Transverse colon (tissue), 4 donors: ENCODE measurements at regions not wholly inside any gene's neighbourhood (a gene's known extent, or its start where the extent isn't known, plus 50 kb on each side); places are given as distances from the start of the nearest gene placed in this dataset.

Experiments used
- DNase-seq: peaks from one replicate; pipeline ENCODE4 v3.0.0-alpha.2; 2019
- H3K27ac ChIP-seq, 4 donors: fragments of 200-600 bp; sonication (generic); 2 replicates each; pipeline ENCODE4 v1.5.1; 2016 to 2018; ENCODE audit warnings: inconsistent platforms in 4 of 4
- H3K27me3 ChIP-seq: fragments of 200-600 bp; sonication (generic); 2 replicates; pipeline ENCODE4 v1.5.1; 2017; ENCODE audit warnings: inconsistent platforms
- H3K36me3 ChIP-seq, 4 donors: fragments of 200-600 bp; sonication (generic); 2 replicates each; pipeline ENCODE4 v1.5.1; 2017 to 2019; ENCODE audit warnings: inconsistent platforms in 4 of 4
- H3K4me1 ChIP-seq, 4 donors: fragments of 200-600 bp; sonication (generic); 2 replicates each; pipeline ENCODE4 v1.5.1; 2017 to 2020; ENCODE audit warnings: inconsistent platforms in 4 of 4
- H3K4me3 ChIP-seq, 4 donors: fragments of 200-600 bp; sonication (generic); 1 replicate in 1 of 4; 2 replicates in 3 of 4; pipeline versions ENCODE4 v1.5.1 to v1.6.1; 2017 to 2019; ENCODE audit warnings: inconsistent platforms in 4 of 4
- H3K9me3 ChIP-seq, 2 donors: fragments of 200-600 bp; sonication (generic); 2 replicates each; pipeline ENCODE4 v1.5.1; 2017 to 2019; ENCODE audit warnings: inconsistent platforms in 2 of 2
- CTCF ChIP-seq, 5 experiments: fragments of 200-600 bp in 3 of 5; fragments of 450-650 bp in 2 of 5; sonication (generic) in 3 of 5; IDR thresholded peaks; 1 replicate in 2 of 5; 2 replicates in 3 of 5; pipeline ENCODE4 v1.5.1; 2016 to 2017; ENCODE audit warnings: antibody characterized with exemption in 5 of 5, inconsistent platforms in 3 of 5, mild to moderate bottlenecking in 2 of 5, moderate library complexity in 1 of 5
- EP300 ChIP-seq: sonication (generic); formaldehyde crosslinking; IDR thresholded peaks from one replicate; pipeline ENCODE4 v1.6.1; 2017; ENCODE audit warnings: antibody characterized with exemption, low read depth
- POLR2A ChIP-seq: fragments of 450-650 bp; IDR thresholded peaks from one replicate; pipeline ENCODE4 v1.6.1; 2016; ENCODE audit warnings: antibody characterized with exemption, mild to moderate bottlenecking, moderate library complexity
- POLR2AphosphoS5 ChIP-seq, 3 donors: sonication (generic); formaldehyde crosslinking; IDR thresholded peaks; one replicate each; pipeline ENCODE4 v1.6.1; 2016; ENCODE audit warnings: antibody characterized with exemption in 3 of 3
- WGBS, 2 donors: methylation state at CpG; one replicate each; pipeline ENCODE4 v1.1.5; 2018; ENCODE audit warnings: low coverage in 1 of 2; 5-methylcytosine and 5-hydroxymethylcytosine counted together
- in situ Hi-C, 4 donors: fragments of 200-750 bp; cut with MboI; loops; one replicate each; pipeline versions ENCODE4 v1.15.0 to v1.15.1; 2017; ENCODE audit warnings: low sequenced_read_pairs in 3 of 4, low pct_ligation_motif_present in 1 of 4, low pct_unique_long_range_greater_than_20kb in 1 of 4
- intact Hi-C: fragments of 100-400 bp; cut with DNase I; formaldehyde crosslinking; loops from one replicate; pipeline ENCODE4 v1.15.1; 2023; ENCODE audit warnings: low total_unique reads

GRCh38 chr6:113653275-113653674, 203.9 kb upstream of the MARCKS start:
- WGBS, 2 donors = 92 to 93% methylated on average over 2 to 3 of the region's 3 CpGs

GRCh38 chr6:113654396-113654795, 202.7 kb upstream of the MARCKS start:
- peaks cover 0 to 18% (median 3%) of the 10 kb centered on the region in 4 donors for H3K4me1 ChIP-seq
- DNase-seq = peak; percentile 39
- in situ Hi-C loops (no loop called here), intact Hi-C loops (no loop called here)
- H3K27me3 ChIP-seq = no peaks in the 10 kb centered on the region
- TF ChIP-seq POLR2A = no peak
- TF ChIP-seq EP300 = no peak
- no peak for TF ChIP-seq CTCF (IDR thresholded peaks at IDR 0.05)
- no peak for TF ChIP-seq POLR2AphosphoS5 (IDR thresholded peaks at IDR 0.05)
- no peak overlapping the region for H3K27ac ChIP-seq
- no peaks in the 10 kb centered on the region for H3K9me3 ChIP-seq
- no peaks in the 10 kb centered on the region for H3K36me3 ChIP-seq
- no peak overlapping the region for H3K4me3 ChIP-seq

More at GRCh38 chr6:113653275-113653674, 203.9 kb upstream of the MARCKS start:
- Histone ChIP-seq H3K4me3 (no peak overlapping the region), H3K27ac (no peak overlapping the region), H3K27me3 (no peaks in the 10 kb centered on the region), H3K4me1 (peaks cover 0 to 28% (median 9%) of the 10 kb centered on the region in 4 donors), H3K9me3 (no peaks in the 10 kb centered on the region), H3K36me3 (no peaks in the 10 kb centered on the region)
- DNase-seq = no peak
- intact Hi-C loops (no loop called here), in situ Hi-C loops (no loop called here)
- TF ChIP-seq POLR2A (no peak), POLR2AphosphoS5 (IDR thresholded peaks at IDR 0.05) (no peak), CTCF (IDR thresholded peaks at IDR 0.05) (no peak), EP300 (no peak)

- intact Hi-C loops = no loop called here
- H3K4me3 ChIP-seq = no peak overlapping the region
- H3K27me3 ChIP-seq = no peaks in the 10 kb centered on the region
- H3K4me1 ChIP-seq = peaks cover 0 to 9% (median 1%) of the 10 kb centered on the region in 4 donors
- in situ Hi-C loops = no loop called here
- TF ChIP-seq EP300 (no peak), POLR2AphosphoS5 (IDR thresholded peaks at IDR 0.05) (no peak), POLR2A (no peak), CTCF (IDR thresholded peaks at IDR 0.05) (no peak)
- no peak overlapping the region for H3K27ac ChIP-seq
- WGBS, 2 donors = 96 to 97% methylated on average over 3 of the region's 3 CpGs
- no peak for DNase-seq
- no peaks in the 10 kb centered on the region for H3K36me3 ChIP-seq
- no peaks in the 10 kb centered on the region for H3K9me3 ChIP-seq
Measured at GRCh38 chr6:113655761-113656160, 201.4 kb upstream of the MARCKS start.

GRCh38 chr6:113659762-113660404, 197.3 kb upstream of the MARCKS start:
- WGBS, 2 donors = 82 to 89% methylated on average over 4 of the region's 4 CpGs
- no peaks in the 10 kb centered on the region for H3K9me3 ChIP-seq

More at GRCh38 chr6:113659762-113660404, 197.3 kb upstream of the MARCKS start:
- Histone ChIP-seq H3K27ac (no peak overlapping the region), H3K27me3 (no peaks in the 10 kb centered on the region), H3K36me3 (no peaks in the 10 kb centered on the region), H3K4me1 (peaks cover 0 to 4% (median 0%) of the 10 kb centered on the region in 4 donors), H3K4me3 (no peak overlapping the region)
- no peak for DNase-seq
- TF ChIP-seq CTCF (IDR thresholded peaks at IDR 0.05) (no peak), POLR2AphosphoS5 (IDR thresholded peaks at IDR 0.05) (no peak), EP300 (no peak), POLR2A (no peak)
- in situ Hi-C loops (no loop called here), intact Hi-C loops (no loop called here)
